Breast epithelium (tissue), 3 donors: ENCODE measurements at regions not wholly inside any gene's neighbourhood (a gene's known extent, or its start where the extent isn't known, plus 50 kb on each side); places are given as distances from the start of the nearest gene placed in this dataset.

Experiments used
- CTCF ChIP-seq, 3 donors: fragments of 450-650 bp; IDR thresholded peaks; one replicate each; pipeline ENCODE4 v1.5.1; 2016 to 2017; ENCODE audit warnings: antibody characterized with exemption in 3 of 3, mild to moderate bottlenecking in 3 of 3, moderate library complexity in 3 of 3
- POLR2AphosphoS5 ChIP-seq, 3 donors: sonication (generic); formaldehyde crosslinking; IDR thresholded peaks; one replicate each; pipeline ENCODE4 v1.6.1; 2017; ENCODE audit warnings: antibody characterized with exemption in 3 of 3

GRCh38 chr9:87443006-87443405, 54.7 kb upstream of the DAPK1 start:
- no peak for TF ChIP-seq CTCF (IDR thresholded peaks at IDR 0.05)
- TF ChIP-seq POLR2AphosphoS5 (IDR thresholded peaks at IDR 0.05): no peak
